Sigmoid colon (tissue), 6 donors: ENCODE measurements at regions not wholly inside any gene's neighbourhood (a gene's known extent, or its start where the extent isn't known, plus 50 kb on each side); places are given as distances from the start of the nearest gene placed in this dataset.

ENCODE experiments used
- DNase-seq: peaks from one replicate; pipeline ENCODE4 v3.0.0-alpha.2; 2019
- H3K27ac ChIP-seq, 4 donors: fragments of 200-600 bp; sonication (generic); one replicate each; pipeline ENCODE4 v1.5.1; 2016 to 2019; ENCODE audit warnings: mild to moderate bottlenecking in 1 of 4
- H3K27me3 ChIP-seq, 3 donors: fragments of 200-600 bp; sonication (generic); one replicate each; pipeline ENCODE4 v1.5.1; 2019; ENCODE audit warnings: mild to moderate bottlenecking in 1 of 3
- H3K36me3 ChIP-seq, 4 donors: fragments of 200-600 bp; sonication (generic); one replicate each; pipeline ENCODE4 v1.5.1; 2016 to 2019
- H3K4me1 ChIP-seq, 4 donors: fragments of 200-600 bp; sonication (generic); one replicate each; pipeline ENCODE4 v1.5.1; 2017 to 2019
- H3K4me3 ChIP-seq, 4 donors: fragments of 200-600 bp; sonication (generic); one replicate each; pipeline ENCODE4 v1.5.1; 2017 to 2019; ENCODE audit warnings: mild to moderate bottlenecking in 2 of 4, moderate library complexity in 1 of 4
- H3K9me3 ChIP-seq, 4 donors: fragments of 200-600 bp in 3 of 4; sonication (generic) in 3 of 4; one replicate each; pipeline versions ENCODE4 v1.5.1 to v1.6.1; 2013 to 2019
- CTCF ChIP-seq, 4 experiments: fragments of 450-650 bp in 3 of 4; fragments of 200-600 bp in 1 of 4; IDR thresholded peaks; one replicate each; pipeline ENCODE4 v1.5.1; 2016 to 2019; ENCODE audit warnings: antibody characterized with exemption in 4 of 4, mild to moderate bottlenecking in 3 of 4, moderate library complexity in 2 of 4
- EP300 ChIP-seq, 4 donors: sonication (generic); formaldehyde crosslinking; IDR thresholded peaks; one replicate each; pipeline ENCODE4 v1.6.1; 2017; ENCODE audit warnings: antibody characterized with exemption in 4 of 4
- POLR2A ChIP-seq, 2 donors: fragments of 450-650 bp; IDR thresholded peaks; one replicate each; pipeline ENCODE4 v1.6.1; 2016; ENCODE audit warnings: antibody characterized with exemption in 2 of 2, mild to moderate bottlenecking in 2 of 2, moderate library complexity in 2 of 2
- POLR2AphosphoS5 ChIP-seq, 4 donors: sonication (generic); formaldehyde crosslinking; IDR thresholded peaks; one replicate each; pipeline ENCODE4 v1.6.1; 2017; ENCODE audit warnings: antibody characterized with exemption in 4 of 4
- WGBS, 2 donors: extraction: QIAGEN DNeasy Blood & Tissue Kit; methylation state at CpG; one replicate each; pipeline ENCODE4 v1.1.7; 2013; 5-methylcytosine and 5-hydroxymethylcytosine counted together
- intact Hi-C: fragments of 100-400 bp; cut with DNase I; formaldehyde crosslinking; loops from one replicate; pipeline ENCODE4 v1.15.1; 2023
- donor health status: healthy with polysubstance abuse.
- donor health status: healthy.

- no peak for DNase-seq
- no peaks in the 10 kb centered on the region for H3K4me1 ChIP-seq
- no peaks in the 10 kb centered on the region for H3K9me3 ChIP-seq
- WGBS, 2 donors = 77 to 78% methylated on average over 8 of the region's 8 CpGs
- no peaks in the 10 kb centered on the region for H3K36me3 ChIP-seq
- TF ChIP-seq EP300 (IDR thresholded peaks at IDR 0.05) (no peak), POLR2AphosphoS5 (IDR thresholded peaks at IDR 0.05) (no peak), POLR2A (IDR thresholded peaks at IDR 0.05) (no peak), CTCF (IDR thresholded peaks at IDR 0.05) (no peak)
- H3K4me3 ChIP-seq = no peak overlapping the region
- H3K27me3 ChIP-seq = peaks cover 0 to 16% (median 0%) of the 10 kb centered on the region in 3 donors
- H3K27ac ChIP-seq = no peak overlapping the region
- intact Hi-C loops = no loop called here
Observed at GRCh38 chr16:54409982-54410381, 123.4 kb upstream of the IRX3 start.

DNA sequence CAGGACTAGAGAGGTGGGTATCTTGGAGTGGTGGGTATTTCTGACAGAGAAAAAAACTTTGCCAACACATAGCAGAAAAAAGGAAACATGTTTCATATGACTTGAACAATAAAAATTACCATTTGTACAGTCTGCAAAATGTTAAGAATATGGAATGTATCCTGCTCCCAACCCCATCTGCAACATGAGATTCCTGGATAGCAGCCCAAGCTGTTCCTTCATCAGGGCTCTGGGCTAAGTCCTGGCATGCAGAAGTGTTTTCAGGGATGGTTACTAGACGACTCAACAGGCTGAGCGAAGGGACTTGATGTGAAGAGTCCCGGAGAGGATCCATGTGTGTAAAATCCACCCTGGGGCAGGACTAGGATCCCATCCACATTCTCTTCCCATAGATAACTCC, 121.0 kb upstream of the IRX3 start:
- Histone ChIP-seq H3K4me3 (no peak overlapping the region), H3K9me3 (no peaks in the 10 kb centered on the region), H3K4me1 (no peaks in the 10 kb centered on the region), H3K27ac (no peak overlapping the region), H3K27me3 (peaks cover 0 to 12% (median 0%) of the 10 kb centered on the region in 3 donors), H3K36me3 (no peaks in the 10 kb centered on the region)
- no peak for DNase-seq
- TF ChIP-seq POLR2A (IDR thresholded peaks at IDR 0.05) (no peak), POLR2AphosphoS5 (IDR thresholded peaks at IDR 0.05) (no peak), EP300 (IDR thresholded peaks at IDR 0.05) (no peak), CTCF (IDR thresholded peaks at IDR 0.05) (no peak)
- WGBS, 2 donors = 80 to 83% methylated on average over 3 of the region's 3 CpGs
- intact Hi-C loops = no loop called here

- Histone ChIP-seq H3K9me3 (no peaks in the 10 kb centered on the region), H3K4me1 (no peaks in the 10 kb centered on the region), H3K27me3 (no peaks in the 10 kb centered on the region), H3K4me3 (no peak overlapping the region), H3K36me3 (no peaks in the 10 kb centered on the region), H3K27ac (no peak overlapping the region)
- 86 to 91% methylated on average over 5 of the region's 5 CpGs for WGBS, 2 donors
- DNase-seq = no peak
- intact Hi-C loops = no loop called here
- TF ChIP-seq CTCF (IDR thresholded peaks at IDR 0.05) (no peak), POLR2A (IDR thresholded peaks at IDR 0.05) (no peak), EP300 (IDR thresholded peaks at IDR 0.05) (no peak), POLR2AphosphoS5 (IDR thresholded peaks at IDR 0.05) (no peak)
Observed at GRCh38 chr16:54405478-54405877, 118.9 kb upstream of the IRX3 start.

DNA sequence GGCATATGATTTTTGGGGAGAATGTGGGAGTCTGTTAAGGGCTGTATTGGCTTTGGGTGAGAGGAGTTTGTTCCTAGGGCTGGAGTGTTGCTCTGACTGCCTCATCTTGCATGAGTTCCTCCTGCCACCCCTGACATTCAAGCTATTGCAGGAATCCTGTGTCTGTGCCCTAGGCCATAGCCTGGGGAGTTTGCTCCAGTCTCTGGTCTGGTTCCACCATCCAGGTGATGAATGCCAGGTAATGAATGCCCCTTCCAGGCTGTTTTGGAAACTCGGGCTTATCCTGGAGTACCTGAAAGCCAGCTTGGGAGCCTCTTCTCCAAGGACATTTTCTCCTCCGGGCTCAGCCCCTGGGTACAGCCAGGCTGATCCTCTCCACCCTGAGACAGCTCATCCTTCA, 117.0 kb upstream of the IRX3 start:
- WGBS, 2 donors = 79 to 87% methylated on average over 2 of the region's 2 CpGs
- Histone ChIP-seq H3K9me3 (no peaks in the 10 kb centered on the region), H3K4me3 (no peak overlapping the region), H3K4me1 (no peaks in the 10 kb centered on the region), H3K27me3 (no peaks in the 10 kb centered on the region), H3K36me3 (no peaks in the 10 kb centered on the region), H3K27ac (no peak overlapping the region)
- DNase-seq = no peak
- intact Hi-C loops = no loop called here
- TF ChIP-seq EP300 (IDR thresholded peaks at IDR 0.05) = no peak
- no peak for TF ChIP-seq POLR2A (IDR thresholded peaks at IDR 0.05)
- no peak for TF ChIP-seq POLR2AphosphoS5 (IDR thresholded peaks at IDR 0.05)
- no peak for TF ChIP-seq CTCF (IDR thresholded peaks at IDR 0.05)

DNA sequence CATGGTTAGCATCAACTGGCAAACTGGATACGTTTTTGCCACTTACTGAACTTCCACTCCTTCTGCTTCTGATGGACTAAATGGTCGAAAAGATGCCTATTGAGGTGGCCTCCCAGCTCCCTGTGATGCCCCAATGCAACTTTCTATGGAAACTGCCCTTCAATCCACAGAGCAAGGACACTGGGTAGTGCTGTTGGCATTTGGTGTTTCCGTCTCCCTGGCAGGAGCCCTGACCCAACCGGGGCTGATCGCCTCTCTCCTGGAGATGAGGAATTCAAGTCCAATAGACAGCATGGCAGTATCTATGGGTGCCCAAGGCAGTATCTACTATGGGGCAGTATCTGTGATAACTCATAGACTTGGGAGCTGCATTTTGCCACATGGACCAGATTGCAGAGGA, 116.3 kb upstream of the IRX3 start:
- intact Hi-C loops = no loop called here
- DNase-seq = no peak
- Histone ChIP-seq H3K36me3 (no peaks in the 10 kb centered on the region), H3K9me3 (no peaks in the 10 kb centered on the region), H3K4me3 (no peak overlapping the region), H3K27ac (no peak overlapping the region), H3K27me3 (no peaks in the 10 kb centered on the region), H3K4me1 (no peaks in the 10 kb centered on the region)
- WGBS, 2 donors = 74 to 82% methylated on average over 5 of the region's 5 CpGs
- TF ChIP-seq EP300 (IDR thresholded peaks at IDR 0.05) = no peak
- no peak for TF ChIP-seq POLR2AphosphoS5 (IDR thresholded peaks at IDR 0.05)
- no peak for TF ChIP-seq POLR2A (IDR thresholded peaks at IDR 0.05)
- no peak for TF ChIP-seq CTCF (IDR thresholded peaks at IDR 0.05)
